NCI-H1694 (cell line): ENCODE measurements at regions not wholly inside any gene's neighbourhood (a gene's known extent, or its start where the extent isn't known, plus 50 kb on each side); places are given as distances from the start of the nearest gene placed in this dataset.

Source experiments
- DNase-seq: peaks from one replicate; lab custom pipeline; 2025; lab: John Stamatoyannopoulos, UW

- DNase-seq: no peak
Measured at GRCh38 chr19:29429021-29429420, 96.8 kb upstream of the VSTM2B start.

- no peak for DNase-seq
Measured at GRCh38 chr19:29429581-29429980, 96.2 kb upstream of the VSTM2B start.

- no peak for DNase-seq
Measured at GRCh38 chr19:29431332-29431731, 94.5 kb upstream of the VSTM2B start.

DNA sequence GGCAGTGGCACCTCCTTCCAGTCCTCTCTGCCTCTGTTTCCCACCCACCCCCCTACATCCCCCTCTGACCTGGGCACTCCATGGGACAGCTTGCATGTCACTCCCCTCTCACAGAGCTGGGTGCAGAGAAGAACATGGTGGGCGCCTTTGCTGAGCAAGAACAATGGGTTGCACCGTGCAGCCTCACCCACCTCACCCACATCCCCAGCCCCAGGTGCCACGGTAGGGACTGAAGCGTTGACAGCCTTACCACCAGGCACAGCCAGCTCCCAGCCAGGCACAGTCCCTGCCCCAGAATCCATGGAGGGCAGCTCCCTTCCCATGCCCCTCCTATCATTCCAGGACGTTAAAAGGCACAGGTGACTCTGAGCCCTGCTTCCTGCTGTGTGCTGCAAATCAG is 93.1 kb upstream of the VSTM2B start:
- DNase-seq: no peak

GRCh38 chr19:29436591-29437103 is 89.1 kb upstream of the VSTM2B start:
- no peak for DNase-seq

GRCh38 chr19:29439021-29439420 is 86.8 kb upstream of the VSTM2B start:
- no peak for DNase-seq

GRCh38 chr19:29439688-29440550 is 85.9 kb upstream of the VSTM2B start:
- no peak for DNase-seq

DNA sequence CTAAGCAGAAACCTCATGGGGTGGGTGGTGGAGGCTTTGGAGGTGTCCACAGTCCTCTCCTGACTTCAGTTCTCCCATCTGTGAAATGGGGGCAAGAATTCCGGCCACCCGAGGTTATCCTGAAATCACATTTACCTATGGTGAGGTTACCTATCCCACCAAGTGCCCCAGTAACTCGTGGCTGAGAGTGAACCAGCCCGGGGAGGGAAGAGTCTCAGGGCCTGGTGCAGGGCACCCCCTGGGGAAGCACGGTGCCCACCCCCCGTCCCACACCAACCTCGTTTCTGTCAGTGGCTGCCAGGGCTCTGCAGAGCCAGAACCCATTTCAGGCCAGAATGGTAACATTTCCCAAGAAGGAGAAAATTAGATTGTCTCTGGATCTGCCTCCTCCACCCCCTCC is 83.7 kb upstream of the VSTM2B start:
- DNase-seq: no peak

DNA sequence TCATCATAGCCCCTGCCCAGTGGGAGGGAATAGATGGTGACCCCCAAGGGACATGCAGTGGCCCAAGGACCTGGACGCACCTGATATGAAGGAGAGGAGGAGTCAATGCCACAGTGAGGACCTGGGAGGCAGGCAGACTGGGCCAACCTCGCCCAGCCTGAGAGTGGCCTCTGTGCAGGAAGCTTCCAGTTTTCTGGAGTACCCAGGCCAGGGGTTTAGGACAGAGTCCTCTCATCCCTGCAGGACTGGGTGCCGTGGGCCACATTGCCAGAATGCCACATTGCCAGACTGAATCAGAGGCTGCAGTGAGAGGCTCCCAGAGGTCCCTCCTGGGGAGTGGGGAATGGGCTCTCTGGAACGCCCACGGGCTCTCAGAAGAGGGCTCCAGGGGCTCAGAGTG is 82.9 kb upstream of the VSTM2B start:
- no peak for DNase-seq

GRCh38 chr19:29445246-29445645 is 80.5 kb upstream of the VSTM2B start:
- DNase-seq: no peak

GRCh38 chr19:29446361-29446760 is 79.4 kb upstream of the VSTM2B start:
- DNase-seq: no peak

DNA sequence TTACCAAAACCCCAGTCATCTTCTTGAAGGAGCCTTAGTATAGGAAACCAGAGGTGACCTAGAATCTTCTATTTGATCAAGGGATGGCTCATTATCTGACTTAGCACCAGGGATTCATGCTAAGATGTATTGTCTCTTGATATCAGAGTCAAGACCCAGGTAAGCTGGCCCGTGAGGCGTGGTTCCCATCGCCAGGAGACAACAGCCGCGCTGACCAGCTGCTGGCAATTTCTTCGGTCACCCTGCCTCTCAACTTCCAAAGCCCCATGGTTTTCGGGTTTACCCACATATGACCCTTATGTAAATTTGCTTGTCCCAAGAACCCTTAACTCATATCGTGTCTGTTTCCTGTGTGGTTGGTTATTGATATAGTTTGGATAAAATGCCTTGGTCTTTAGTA is 77.7 kb upstream of the VSTM2B start:
- DNase-seq: no peak

- DNase-seq: no peak
Measured at GRCh38 chr19:29449371-29449770, 76.4 kb upstream of the VSTM2B start.

DNA sequence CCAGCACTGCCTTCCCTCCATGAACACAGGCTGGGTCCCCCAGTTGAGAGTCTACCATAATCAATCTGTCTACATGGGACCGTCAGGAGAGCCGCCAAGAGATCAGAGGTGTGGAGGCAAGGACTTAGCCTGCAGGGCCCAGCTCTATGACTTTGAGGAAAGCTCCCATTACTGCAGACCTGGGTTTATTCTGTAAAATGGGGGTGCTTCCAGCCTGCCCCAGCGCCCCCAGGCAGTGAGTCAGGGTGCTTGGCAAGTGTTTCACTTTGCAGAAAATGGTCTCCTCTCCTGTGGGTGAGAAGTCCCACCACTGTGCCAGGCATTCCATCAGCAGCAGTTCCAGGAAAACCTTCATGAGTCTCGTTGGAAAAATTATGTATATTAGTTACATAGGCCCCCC is 75.5 kb upstream of the VSTM2B start:
- no peak for DNase-seq

GRCh38 chr19:29450812-29451211 is 75.0 kb upstream of the VSTM2B start:
- DNase-seq: no peak

DNA sequence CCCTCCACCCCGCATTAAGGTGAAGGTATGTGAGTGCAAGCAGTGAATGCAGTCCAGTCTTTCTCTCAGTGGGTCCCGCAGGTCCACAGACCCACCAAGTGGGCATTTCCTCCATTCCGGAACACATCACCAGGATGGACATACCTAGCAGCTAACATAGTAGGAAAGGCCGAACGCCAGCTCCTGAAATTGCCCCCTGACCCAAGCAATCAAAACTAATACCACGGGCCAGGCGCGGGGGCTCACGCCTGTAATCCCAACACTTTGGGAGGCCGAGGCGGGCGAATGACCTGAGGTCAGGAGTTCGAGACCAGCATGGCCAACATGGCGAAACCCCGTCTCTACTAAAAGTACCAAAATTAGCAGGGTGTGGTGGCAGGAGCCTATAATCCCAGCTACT is 71.7 kb upstream of the VSTM2B start:
- DNase-seq: no peak

DNA sequence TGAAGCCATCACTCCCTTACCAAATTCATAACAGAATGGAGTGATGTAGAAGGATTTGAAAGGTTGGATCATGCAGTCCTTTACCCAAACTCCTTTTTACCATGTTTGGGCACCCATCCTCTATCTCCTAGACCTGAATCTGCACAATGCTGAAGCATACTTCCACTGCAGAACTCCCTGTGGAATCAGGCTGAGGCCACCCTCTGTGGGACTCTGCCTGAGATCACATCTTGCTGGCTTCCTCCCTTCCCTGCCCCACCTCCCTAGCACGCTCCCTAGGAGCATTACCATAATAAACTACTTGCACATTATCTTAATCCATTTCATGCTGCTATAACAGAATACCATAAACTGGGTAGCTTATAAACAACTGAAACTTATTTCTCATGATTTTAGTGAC is 68.4 kb upstream of the VSTM2B start:
- DNase-seq: no peak

GRCh38 chr19:29467824-29468401 is 57.9 kb upstream of the VSTM2B start:
- no peak for DNase-seq

DNA sequence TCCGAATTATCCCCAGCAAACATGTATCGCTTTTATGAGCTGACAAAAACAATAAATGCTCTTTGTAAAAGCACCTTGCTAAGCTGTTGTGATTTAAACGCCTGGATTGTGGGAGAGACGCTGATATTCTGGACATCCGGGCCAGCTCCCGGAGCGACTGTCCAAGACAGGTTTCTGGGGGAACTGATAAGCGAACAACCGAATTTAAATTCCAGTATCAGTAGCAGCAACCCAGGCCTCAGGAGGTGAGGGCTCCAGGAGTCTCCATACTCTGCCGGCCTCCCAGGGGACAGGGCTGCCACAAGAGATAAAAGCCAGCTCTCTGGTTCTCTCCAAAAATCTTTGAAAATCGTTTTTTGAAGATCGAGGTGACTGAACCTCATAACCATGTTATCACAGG is 50.3 kb upstream of the VSTM2B start:
- no peak for DNase-seq
